Ishikawa (cell line): ENCODE measurements at regions not wholly inside any gene's neighbourhood (a gene's known extent, or its start where the extent isn't known, plus 50 kb on each side); places are given as distances from the start of the nearest gene placed in this dataset.

ENCODE experiments used
- CEBPB ChIP-seq: IDR thresholded peaks from 2 replicates; pipeline ENCODE4 v1.6.1; 2012
- CREB1 ChIP-seq: IDR thresholded peaks from 2 replicates; pipeline ENCODE4 v1.6.1; 2012; ENCODE audit warnings: low read depth
- EGR1 ChIP-seq: IDR thresholded peaks from 2 replicates; pipeline ENCODE4 v1.6.1; 2012
- EP300 ChIP-seq: IDR thresholded peaks from 2 replicates; pipeline ENCODE4 v1.6.1; 2012; ENCODE audit warnings: borderline replicate concordance
- FOXM1 ChIP-seq: IDR thresholded peaks from 2 replicates; pipeline ENCODE4 v1.6.1; 2012; ENCODE audit warnings: low read depth, borderline replicate concordance
- NFIC ChIP-seq: IDR thresholded peaks from 2 replicates; pipeline ENCODE4 v1.6.1; 2012
- RAD21 ChIP-seq: IDR thresholded peaks from 2 replicates; pipeline ENCODE4 v1.6.1; 2012; ENCODE audit warnings: low read depth
- REST ChIP-seq: IDR thresholded peaks from 2 replicates; pipeline ENCODE4 v1.6.1; 2012; ENCODE audit warnings: low read depth, mild to moderate bottlenecking
- TAF1 ChIP-seq: IDR thresholded peaks from 2 replicates; pipeline ENCODE4 v1.6.1; 2012; ENCODE audit warnings: low read depth, mild to moderate bottlenecking
- TCF12 ChIP-seq: IDR thresholded peaks from 2 replicates; pipeline ENCODE4 v1.6.1; 2012; ENCODE audit warnings: low read depth
- TEAD4 ChIP-seq: IDR thresholded peaks from 2 replicates; pipeline ENCODE4 v1.6.1; 2012
- YY1 ChIP-seq: IDR thresholded peaks from 2 replicates; pipeline ENCODE4 v1.6.1; 2012; ENCODE audit warnings: low read depth
- ZBTB7A ChIP-seq: IDR thresholded peaks from 2 replicates; pipeline ENCODE4 v1.6.1; 2012; ENCODE audit warnings: low read depth
- TF ChIP-seq, protein P1 (sequence below): IDR thresholded peaks from 2 replicates; pipeline ENCODE4 v1.6.1; 2012
- TF ChIP-seq, protein P2 (sequence below): IDR thresholded peaks from 2 replicates; pipeline ENCODE4 v1.6.1; 2012

GRCh38 chr18:22504251-22505030 lies 86.7 kb upstream of the CTAGE1 start:
- no peak for TF ChIP-seq NFIC
- TF ChIP-seq, protein P1, sequence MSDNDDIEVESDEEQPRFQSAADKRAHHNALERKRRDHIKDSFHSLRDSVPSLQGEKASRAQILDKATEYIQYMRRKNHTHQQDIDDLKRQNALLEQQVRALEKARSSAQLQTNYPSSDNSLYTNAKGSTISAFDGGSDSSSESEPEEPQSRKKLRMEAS = no peak
- no peak for TF ChIP-seq ZBTB7A
- TF ChIP-seq EGR1 = no peak
- no peak for TF ChIP-seq TEAD4
- no peak for TF ChIP-seq EP300

DNA sequence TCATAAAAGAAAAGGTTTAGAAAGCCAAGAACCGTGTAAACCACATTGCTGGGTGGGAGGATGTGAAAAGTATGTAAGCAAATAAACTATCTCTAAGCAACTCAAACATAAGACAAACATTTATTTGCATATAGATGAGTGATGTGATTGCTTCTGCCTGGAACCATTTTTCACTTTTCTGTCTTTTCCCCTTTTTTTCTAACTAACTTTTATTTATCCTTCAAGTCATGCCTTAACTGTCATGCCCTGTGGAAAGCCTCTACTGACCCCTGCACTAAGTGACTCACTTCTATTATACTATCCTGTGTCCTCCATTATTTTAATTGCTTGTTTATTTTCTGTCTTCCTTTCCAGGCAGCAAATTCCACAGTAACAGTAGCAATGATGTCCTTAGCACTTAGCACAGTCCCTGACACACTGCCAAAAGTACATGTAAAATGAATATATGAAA lies 87.5 kb upstream of the CTAGE1 start:
- TF ChIP-seq CREB1 (no peak), NFIC (no peak), EP300 (no peak), FOXM1 (no peak), TEAD4 (no peak), TAF1 (no peak), EGR1 (no peak), YY1 (no peak), TCF12 (no peak), REST (no peak)
- TF ChIP-seq, protein P1 = no peak

DNA sequence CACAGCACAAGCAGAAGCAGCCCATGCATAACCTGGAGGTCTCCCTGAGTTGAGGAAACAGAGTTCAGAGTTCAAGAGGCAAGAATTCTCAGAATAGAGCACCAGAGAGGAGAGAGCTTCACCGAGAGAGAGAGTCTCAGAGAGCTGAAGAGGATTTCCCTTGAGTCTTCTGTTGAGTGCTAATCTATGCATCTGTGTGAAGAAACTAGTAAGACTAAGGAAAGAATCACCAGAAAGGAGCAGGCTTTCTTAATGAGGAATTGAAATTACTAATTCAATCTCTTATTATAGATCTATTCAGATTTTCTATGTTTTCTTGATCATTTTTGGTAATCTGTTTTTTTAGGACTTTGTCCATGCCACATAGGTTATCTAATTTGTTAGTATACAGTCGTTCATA lies 89.3 kb upstream of the CTAGE1 start:
- TF ChIP-seq RAD21 = no peak
- TF ChIP-seq EGR1 = no peak
- TF ChIP-seq REST = no peak
- TF ChIP-seq CEBPB = no peak
- TF ChIP-seq CREB1 = no peak
- TF ChIP-seq YY1 = no peak
- no peak for TF ChIP-seq TAF1
- TF ChIP-seq NFIC = no peak
- TF ChIP-seq, protein P1 = no peak
- TF ChIP-seq TCF12 = no peak
- no peak for TF ChIP-seq ZBTB7A
- TF ChIP-seq TEAD4 = no peak
- TF ChIP-seq, protein P2, sequence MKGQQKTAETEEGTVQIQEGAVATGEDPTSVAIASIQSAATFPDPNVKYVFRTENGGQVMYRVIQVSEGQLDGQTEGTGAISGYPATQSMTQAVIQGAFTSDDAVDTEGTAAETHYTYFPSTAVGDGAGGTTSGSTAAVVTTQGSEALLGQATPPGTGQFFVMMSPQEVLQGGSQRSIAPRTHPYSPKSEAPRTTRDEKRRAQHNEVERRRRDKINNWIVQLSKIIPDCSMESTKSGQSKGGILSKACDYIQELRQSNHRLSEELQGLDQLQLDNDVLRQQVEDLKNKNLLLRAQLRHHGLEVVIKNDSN = no peak

GRCh38 chr18:22509423-22509822 lies 91.7 kb upstream of the CTAGE1 start:
- no peak for TF ChIP-seq EGR1
- no peak for TF ChIP-seq ZBTB7A
- no peak for TF ChIP-seq TCF12
- no peak for TF ChIP-seq NFIC
- no peak for TF ChIP-seq FOXM1
- TF ChIP-seq YY1 = no peak
- no peak for TF ChIP-seq EP300

- no peak for TF ChIP-seq FOXM1
- no peak for TF ChIP-seq TCF12
- no peak for TF ChIP-seq CEBPB
- TF ChIP-seq NFIC = no peak
- no peak for TF ChIP-seq REST
- TF ChIP-seq YY1 = no peak
- TF ChIP-seq, protein P1 = no peak
- TF ChIP-seq EGR1 = no peak
- TF ChIP-seq TAF1 = no peak
- no peak for TF ChIP-seq EP300
- TF ChIP-seq, protein P2 = no peak
- no peak for TF ChIP-seq RAD21
- no peak for TF ChIP-seq ZBTB7A
These were observed 93.0 kb upstream of the CTAGE1 start for GRCh38 chr18:22510697-22511096.
